IMR-90 (cell line): ENCODE measurements at regions not wholly inside any gene's neighbourhood (a gene's known extent, or its start where the extent isn't known, plus 50 kb on each side); places are given as distances from the start of the nearest gene placed in this dataset.

ENCODE experiments used
- ATAC-seq: fragments of 200-7000 bp; cut with Tn5 transposase; 2 replicates; pipeline ENCODE4 v1.9.1; 2020; ENCODE audit warnings: low read depth, mild to moderate bottlenecking, moderate library complexity
- BruUV-seq: library from RNA; stranded (reverse); fragments of 400-500 nt; replicated peaks from 2 replicates; lab custom pipeline; 2021; lab: Mats Ljungman, UMichigan
- CTCF ChIA-PET: fragments of 300-600 bp; formaldehyde crosslinking; extraction: SDS; loops from one replicate; lab custom pipeline; 2021; ENCODE audit warnings: antibody characterized with exemption; lab: Yijun Ruan, JAX
- POLR2A ChIA-PET: fragments of 300-600 bp; sonication (Branson Sonifier 250); formaldehyde crosslinking; loops from one replicate; lab custom pipeline; 2022; ENCODE audit warnings: antibody characterized with exemption; ENCODE audit not compliant: unreplicated experiment; lab: Charles Lee
- DNase-seq: peaks from one replicate; pipeline ENCODE4 v3.0.0; 2013
- H2AFZ ChIP-seq: replicated peaks from 2 replicates; pipeline ENCODE3; 2013; ENCODE audit warnings: low read length, mild to moderate bottlenecking; ENCODE audit not compliant: poor library complexity
- H2AK5ac ChIP-seq: 2 replicates; pipeline ENCODE4 v1.6.1; 2013; ENCODE audit warnings: low read depth, low read length, inconsistent platforms
- H2AK9ac ChIP-seq: replicated peaks from 2 replicates; pipeline ENCODE3; 2013; ENCODE audit warnings: mild to moderate bottlenecking, low read depth, low read length, moderate library complexity; ENCODE audit not compliant: poor library complexity
- H2BK120ac ChIP-seq: 2 replicates; pipeline ENCODE4 v1.6.1; 2013; ENCODE audit warnings: low read depth, low read length, inconsistent platforms
- H2BK15ac ChIP-seq: 3 replicates; pipeline ENCODE4 v1.6.1; 2013; ENCODE audit warnings: low read depth, low read length, inconsistent platforms
- H2BK20ac ChIP-seq: 2 replicates; pipeline ENCODE4 v1.6.1; 2013; ENCODE audit warnings: low read depth, mild to moderate bottlenecking, inconsistent platforms, low read length, moderate library complexity
- H2BK5ac ChIP-seq: 2 replicates; pipeline ENCODE4 v1.6.1; 2013; ENCODE audit warnings: mild to moderate bottlenecking, low read depth, low read length, inconsistent platforms; ENCODE audit not compliant: poor library complexity, severe bottlenecking
- H3K14ac ChIP-seq: replicated peaks from 2 replicates; pipeline ENCODE4 v1.6.1; 2013; ENCODE audit warnings: low read depth, low read length, inconsistent platforms
- H3K18ac ChIP-seq: 2 replicates; pipeline ENCODE4 v1.6.1; 2013; ENCODE audit warnings: low read depth, low read length, control low read depth
- H3K23ac ChIP-seq: 2 replicates; pipeline ENCODE4 v1.6.1; 2013; ENCODE audit warnings: low read depth, low read length, inconsistent platforms
- H3K27ac ChIP-seq: 2 replicates; pipeline ENCODE4 v1.5.1; 2013; ENCODE audit warnings: mild to moderate bottlenecking, control low read depth, low read length; ENCODE audit not compliant: insufficient read depth
- H3K27me3 ChIP-seq: 2 replicates; pipeline ENCODE4 v1.6.1; 2013; ENCODE audit warnings: low read length; ENCODE audit not compliant: control insufficient read depth, insufficient read depth
- H3K36me3 ChIP-seq: 2 replicates; pipeline ENCODE4 v1.6.1; 2013; ENCODE audit warnings: low read length, mixed read lengths; ENCODE audit not compliant: control insufficient read depth, insufficient read depth
- H3K4ac ChIP-seq: 2 replicates; pipeline ENCODE4 v1.6.1; 2013; ENCODE audit warnings: low read depth, low read length, inconsistent platforms
- H3K4me1 ChIP-seq: 2 replicates; pipeline ENCODE4 v1.6.1; 2013; ENCODE audit warnings: low read length, mixed read lengths; ENCODE audit not compliant: control insufficient read depth, insufficient read depth
- H3K4me2 ChIP-seq: 2 replicates; pipeline ENCODE4 v1.6.1; 2013; ENCODE audit warnings: low read depth, mild to moderate bottlenecking, control low read depth, low read length, moderate library complexity
- H3K4me3 ChIP-seq: 2 replicates; pipeline ENCODE4 v1.5.1; 2013; ENCODE audit warnings: low read depth, mild to moderate bottlenecking, control low read depth, low read length, moderate library complexity; ENCODE audit not compliant: insufficient read depth
- H3K56ac ChIP-seq: 2 replicates; pipeline ENCODE4 v1.6.1; 2013; ENCODE audit warnings: low read length, inconsistent platforms; ENCODE audit not compliant: insufficient read depth; ENCODE audit errors: extremely low read depth
- H3K79me1 ChIP-seq, 2 experiments: 2 replicates each; pipeline ENCODE4 v1.6.1; 2013; ENCODE audit warnings: low read length in 2 of 2, inconsistent platforms in 1 of 2, low read depth in 1 of 2
- H3K9ac ChIP-seq: 2 replicates; pipeline ENCODE4 v1.6.1; 2013; ENCODE audit warnings: low read depth, low read length, control low read depth
- H3K9me1 ChIP-seq: 2 replicates; pipeline ENCODE4 v1.6.1; 2013; ENCODE audit warnings: low read length, inconsistent platforms; ENCODE audit not compliant: insufficient read depth
- H3K9me3 ChIP-seq: 2 replicates; pipeline ENCODE4 v1.6.1; 2013; ENCODE audit warnings: low read length; ENCODE audit not compliant: control insufficient read depth, insufficient read depth
- H4K20me1 ChIP-seq: 2 replicates; pipeline ENCODE4 v1.6.1; 2013; ENCODE audit warnings: low read length, inconsistent platforms; ENCODE audit not compliant: insufficient read depth
- H4K5ac ChIP-seq: 2 replicates; pipeline ENCODE4 v1.6.1; 2013; ENCODE audit warnings: mild to moderate bottlenecking, low read depth, low read length, control low read depth
- H4K8ac ChIP-seq, 2 experiments: 2 replicates each; pipeline ENCODE4 v1.6.1; 2013; ENCODE audit warnings: low read depth in 2 of 2, low read length in 2 of 2, control low read depth in 1 of 2, inconsistent platforms in 1 of 2
- H4K91ac ChIP-seq: 2 replicates; pipeline ENCODE4 v1.6.1; 2013; ENCODE audit warnings: low read depth, low read length, inconsistent platforms; ENCODE audit not compliant: insufficient read depth
- BHLHE40 ChIP-seq: fragments of 150-350 bp; IDR thresholded peaks from 2 replicates; pipeline ENCODE4 v1.6.1; 2016; ENCODE audit warnings: mild to moderate bottlenecking, low read depth, low read length
- CEBPB ChIP-seq: IDR thresholded peaks from 2 replicates; pipeline ENCODE4 v1.6.1; 2012; ENCODE audit warnings: low read depth, low read length, improper control_type of control experiment
- FOS ChIP-seq: fragments of 150-350 bp; IDR thresholded peaks from 2 replicates; pipeline ENCODE4 v1.6.1; 2016; ENCODE audit warnings: low read depth, low read length
- MAFK ChIP-seq: IDR thresholded peaks from 2 replicates; pipeline ENCODE4 v1.6.1; 2012; ENCODE audit warnings: low read depth, low read length, improper control_type of control experiment
- MAZ ChIP-seq: IDR thresholded peaks from 2 replicates; pipeline ENCODE4 v1.6.1; 2012; ENCODE audit warnings: low read depth, mild to moderate bottlenecking, low read length, improper control_type of control experiment, moderate library complexity, borderline replicate concordance
- SMC3 ChIP-seq: fragments of 150-350 bp; IDR thresholded peaks from 2 replicates; pipeline ENCODE4 v1.6.1; 2016; ENCODE audit warnings: low read depth, mild to moderate bottlenecking, antibody characterized with exemption, low read length, moderate library complexity
- USF2 ChIP-seq: fragments of 150-350 bp; IDR thresholded peaks from 2 replicates; pipeline ENCODE4 v1.6.1; 2017; ENCODE audit warnings: mild to moderate bottlenecking, antibody characterized with exemption, low read length, low read depth
- WGBS, 2 experiments: methylation state at CpG; one replicate each; pipeline versions ENCODE4 v1.1.5 to v1.1.7; 2013; ENCODE audit warnings: missing lambda C conversion rate in 2 of 2; ENCODE audit not compliant: insufficient read length in 1 of 2; ENCODE audit errors: extremely low coverage in 2 of 2; 5-methylcytosine and 5-hydroxymethylcytosine counted together
- dilution Hi-C: fragments of 300-500 bp; cut with HindIII; formaldehyde crosslinking; loops from one replicate; pipeline ENCODE4 v1.14.3; 2018; ENCODE audit warnings: low sequenced_read_pairs; ENCODE audit not compliant: unreplicated experiment
- in situ Hi-C: fragments of 300-500 bp; cut with MboI; formaldehyde crosslinking; loops from 3 replicates; pipeline ENCODE4 v1.14.3; 2019; ENCODE audit warnings: low sequenced_read_pairs, inconsistent platforms, mixed read lengths
- intact Hi-C: fragments of 100-400 bp; cut with micrococcal nuclease; formaldehyde crosslinking; loops from 2 replicates; pipeline ENCODE4 v1.10.0; 2022
- TF ChIP-seq, protein P1 (sequence below): conservative IDR thresholded peaks from 2 replicates; pipeline ENCODE4 v1.5.1; 2012; ENCODE audit warnings: mild to moderate bottlenecking, low read depth, low read length, improper control_type of control experiment

DNA sequence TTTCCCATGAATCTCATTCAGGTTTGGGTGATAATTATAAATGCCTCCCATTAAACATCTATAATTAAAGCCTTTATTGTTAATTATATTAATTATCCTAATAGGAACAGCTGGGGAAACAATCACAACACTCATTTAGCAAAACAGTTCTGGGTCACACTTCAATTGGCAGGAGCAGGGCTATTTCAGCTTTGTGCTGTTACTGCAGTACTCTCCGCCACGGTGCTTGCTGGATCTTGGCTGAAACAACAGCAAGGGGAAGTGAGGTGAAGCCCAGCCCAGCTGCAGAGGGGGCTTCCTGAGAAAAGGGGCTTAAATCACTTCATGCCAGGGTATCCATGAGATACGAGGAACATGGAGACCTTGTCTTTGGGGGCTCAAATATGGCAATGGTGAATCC, 79.5 kb upstream of the SOX11 start:
- Histone ChIP-seq H3K14ac (no peak overlapping the region), H2AFZ (no peak overlapping the region), H2AK9ac (no peak overlapping the region), H3K4me3 (no peak overlapping the region), H4K20me1 (no peaks in the 10 kb centered on the region), H3K56ac (no peak overlapping the region), H3K9me3 (no peaks in the 10 kb centered on the region; the same call in none of the 2 replicates), H2BK120ac (no peak overlapping the region), H4K91ac (no peak overlapping the region), H4K5ac (no peak overlapping the region), H3K4ac (no peak overlapping the region), H3K9ac (no peak overlapping the region), H3K36me3 (no peaks in the 10 kb centered on the region), H2BK20ac (no peak overlapping the region), H3K27ac (no peak overlapping the region), H3K79me1 (no peaks in the 10 kb centered on the region), H2BK15ac (no peak overlapping the region), H3K27me3 (no peaks in the 10 kb centered on the region; the same call in 1 of the 2 replicates), H3K4me1 (no peaks in the 10 kb centered on the region), H2AK5ac (no peak overlapping the region), H3K4me2 (no peak overlapping the region), H4K8ac (no peak overlapping the region), H3K9me1 (no peaks in the 10 kb centered on the region), H3K18ac (no peak overlapping the region), H3K23ac (no peak overlapping the region), H2BK5ac (no peak overlapping the region)
- TF ChIP-seq FOS (no peak), MAFK (no peak), USF2 (no peak), CEBPB (no peak), MAZ (no peak), BHLHE40 (no peak), SMC3 (no peak)
- TF ChIP-seq, protein P1, sequence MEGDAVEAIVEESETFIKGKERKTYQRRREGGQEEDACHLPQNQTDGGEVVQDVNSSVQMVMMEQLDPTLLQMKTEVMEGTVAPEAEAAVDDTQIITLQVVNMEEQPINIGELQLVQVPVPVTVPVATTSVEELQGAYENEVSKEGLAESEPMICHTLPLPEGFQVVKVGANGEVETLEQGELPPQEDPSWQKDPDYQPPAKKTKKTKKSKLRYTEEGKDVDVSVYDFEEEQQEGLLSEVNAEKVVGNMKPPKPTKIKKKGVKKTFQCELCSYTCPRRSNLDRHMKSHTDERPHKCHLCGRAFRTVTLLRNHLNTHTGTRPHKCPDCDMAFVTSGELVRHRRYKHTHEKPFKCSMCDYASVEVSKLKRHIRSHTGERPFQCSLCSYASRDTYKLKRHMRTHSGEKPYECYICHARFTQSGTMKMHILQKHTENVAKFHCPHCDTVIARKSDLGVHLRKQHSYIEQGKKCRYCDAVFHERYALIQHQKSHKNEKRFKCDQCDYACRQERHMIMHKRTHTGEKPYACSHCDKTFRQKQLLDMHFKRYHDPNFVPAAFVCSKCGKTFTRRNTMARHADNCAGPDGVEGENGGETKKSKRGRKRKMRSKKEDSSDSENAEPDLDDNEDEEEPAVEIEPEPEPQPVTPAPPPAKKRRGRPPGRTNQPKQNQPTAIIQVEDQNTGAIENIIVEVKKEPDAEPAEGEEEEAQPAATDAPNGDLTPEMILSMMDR = no peak
- in situ Hi-C loops (no loop called here), intact Hi-C loops (no loop called here), dilution Hi-C loops (no loop called here)
- ChIA-PET CTCF (no interaction called here), POLR2A (no interaction called here)
- DNase-seq (no peak), ATAC-seq (no peak)
- BruUV-seq = no TSS peak
- no CpG with 5 or more reads among the region's 3 CpGs for WGBS, 2 experiments
